ENCODE measurements at regions not wholly inside any gene's neighbourhood (a gene's known extent, or its start where the extent isn't known, plus 50 kb on each side); places are given as distances from the start of the nearest gene placed in this dataset.

- Histone ChIP-seq H3K27me3 (ENCODE audit: low read length) (no peaks in the 10 kb centered on the region), H2AFZ (ENCODE audit: low read depth, low read length, severe bottlenecking) (no peak overlapping the region), H3K4me2 (ENCODE audit: low read depth, low read length, poor library complexity, severe bottlenecking) (no peak overlapping the region), H3K36me3 (ENCODE audit: low read length) (no peaks in the 10 kb centered on the region), H3F3A (ENCODE audit: insufficient read depth) (no peaks in the 10 kb centered on the region; the same call in 1 of the 2 replicates), H3K9me3 (ENCODE audit: insufficient read depth, low read length) (no peaks in the 10 kb centered on the region), H3K9me2 (replicated peaks; ENCODE audit: insufficient read depth, low read length) (no peaks in the 10 kb centered on the region; the same call in 1 of the 2 replicates), H4K20me1 (ENCODE audit: low read depth, low read length) (no peaks in the 10 kb centered on the region), H3K4me3 (ENCODE audit: insufficient read depth, low read length, poor library complexity, severe bottlenecking) (no peak overlapping the region), H3K9ac (ENCODE audit: low read length) (no peak overlapping the region), H3K79me2 (ENCODE audit: insufficient read depth, low read length) (no peaks in the 10 kb centered on the region), H3K27ac (ENCODE audit: low read depth, low read length) (no peak overlapping the region)
- TF ChIP-seq EZH2phosphoT487 (conservative IDR thresholded peaks at IDR 0.05; ENCODE audit: low read length): no peak
- TF ChIP-seq, protein P1, sequence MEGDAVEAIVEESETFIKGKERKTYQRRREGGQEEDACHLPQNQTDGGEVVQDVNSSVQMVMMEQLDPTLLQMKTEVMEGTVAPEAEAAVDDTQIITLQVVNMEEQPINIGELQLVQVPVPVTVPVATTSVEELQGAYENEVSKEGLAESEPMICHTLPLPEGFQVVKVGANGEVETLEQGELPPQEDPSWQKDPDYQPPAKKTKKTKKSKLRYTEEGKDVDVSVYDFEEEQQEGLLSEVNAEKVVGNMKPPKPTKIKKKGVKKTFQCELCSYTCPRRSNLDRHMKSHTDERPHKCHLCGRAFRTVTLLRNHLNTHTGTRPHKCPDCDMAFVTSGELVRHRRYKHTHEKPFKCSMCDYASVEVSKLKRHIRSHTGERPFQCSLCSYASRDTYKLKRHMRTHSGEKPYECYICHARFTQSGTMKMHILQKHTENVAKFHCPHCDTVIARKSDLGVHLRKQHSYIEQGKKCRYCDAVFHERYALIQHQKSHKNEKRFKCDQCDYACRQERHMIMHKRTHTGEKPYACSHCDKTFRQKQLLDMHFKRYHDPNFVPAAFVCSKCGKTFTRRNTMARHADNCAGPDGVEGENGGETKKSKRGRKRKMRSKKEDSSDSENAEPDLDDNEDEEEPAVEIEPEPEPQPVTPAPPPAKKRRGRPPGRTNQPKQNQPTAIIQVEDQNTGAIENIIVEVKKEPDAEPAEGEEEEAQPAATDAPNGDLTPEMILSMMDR (IDR thresholded peaks at IDR 0.05; ENCODE audit: insufficient read depth, low read length, poor library complexity, severe bottlenecking): no peak
Measured at GRCh38 chr2:226001716-226002115, 602.2 kb downstream of the NYAP2 start.

DNA sequence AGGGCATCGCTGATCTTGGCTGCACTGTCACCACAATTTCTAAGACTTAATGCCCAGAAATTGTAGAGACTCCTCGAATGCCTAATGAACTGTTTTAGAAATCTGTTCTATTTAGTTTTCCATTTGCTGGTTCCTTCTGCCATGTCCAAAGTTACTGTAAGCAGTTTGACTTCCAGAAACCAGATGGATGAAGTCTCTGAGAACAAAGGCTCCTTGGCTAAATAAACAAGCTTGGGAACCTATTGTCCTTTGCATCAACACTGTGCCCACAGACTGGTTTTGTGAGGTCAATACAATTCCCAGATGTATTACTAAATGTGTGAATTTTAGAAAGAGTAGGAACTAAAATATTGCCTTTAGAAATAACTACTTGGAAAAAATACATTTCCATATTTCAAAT is 600.2 kb downstream of the NYAP2 start:
- no peak overlapping the region for H3K27ac ChIP-seq (ENCODE audit: low read depth, low read length)
- H3K9ac ChIP-seq (ENCODE audit: low read length): no peak overlapping the region
- H3K27me3 ChIP-seq (ENCODE audit: low read length): no peaks in the 10 kb centered on the region
- H4K20me1 ChIP-seq (ENCODE audit: low read depth, low read length): no peaks in the 10 kb centered on the region
- no peaks in the 10 kb centered on the region for H3K79me2 ChIP-seq (ENCODE audit: insufficient read depth, low read length)
- no peaks in the 10 kb centered on the region for H3K9me3 ChIP-seq (ENCODE audit: insufficient read depth, low read length)
- H3K9me2 ChIP-seq (replicated peaks; ENCODE audit: insufficient read depth, low read length): no peaks in the 10 kb centered on the region; the same call in 1 of the 2 replicates
- TF ChIP-seq, protein P1 (IDR thresholded peaks at IDR 0.05; ENCODE audit: insufficient read depth, low read length, poor library complexity, severe bottlenecking): no peak
- no peak for TF ChIP-seq EZH2phosphoT487 (conservative IDR thresholded peaks at IDR 0.05; ENCODE audit: low read length)
- no peak overlapping the region for H3K4me2 ChIP-seq (ENCODE audit: low read depth, low read length, poor library complexity, severe bottlenecking)
- H2AFZ ChIP-seq (ENCODE audit: low read depth, low read length, severe bottlenecking): no peak overlapping the region
- no peaks in the 10 kb centered on the region; the same call in 1 of the 2 replicates for H3F3A ChIP-seq (ENCODE audit: insufficient read depth)
- H3K36me3 ChIP-seq (ENCODE audit: low read length): no peaks in the 10 kb centered on the region
- no peak overlapping the region for H3K4me3 ChIP-seq (ENCODE audit: insufficient read depth, low read length, poor library complexity, severe bottlenecking)

- Histone ChIP-seq H3K4me3 (ENCODE audit: insufficient read depth, low read length, poor library complexity, severe bottlenecking) (no peak overlapping the region), H3K27me3 (ENCODE audit: low read length) (no peaks in the 10 kb centered on the region), H3F3A (ENCODE audit: insufficient read depth) (no peaks in the 10 kb centered on the region; the same call in 1 of the 2 replicates), H3K9ac (ENCODE audit: low read length) (no peak overlapping the region), H3K9me3 (ENCODE audit: insufficient read depth, low read length) (no peaks in the 10 kb centered on the region), H3K4me2 (ENCODE audit: low read depth, low read length, poor library complexity, severe bottlenecking) (no peak overlapping the region), H3K27ac (ENCODE audit: low read depth, low read length) (no peak overlapping the region), H3K9me2 (replicated peaks; ENCODE audit: insufficient read depth, low read length) (no peaks in the 10 kb centered on the region; the same call in 1 of the 2 replicates), H3K79me2 (ENCODE audit: insufficient read depth, low read length) (no peaks in the 10 kb centered on the region), H4K20me1 (ENCODE audit: low read depth, low read length) (no peaks in the 10 kb centered on the region), H3K36me3 (ENCODE audit: low read length) (no peaks in the 10 kb centered on the region), H2AFZ (ENCODE audit: low read depth, low read length, severe bottlenecking) (no peak overlapping the region)
- TF ChIP-seq, protein P1 (IDR thresholded peaks at IDR 0.05; ENCODE audit: insufficient read depth, low read length, poor library complexity, severe bottlenecking): no peak
- TF ChIP-seq EZH2phosphoT487 (conservative IDR thresholded peaks at IDR 0.05; ENCODE audit: low read length): no peak
Measured at GRCh38 chr2:225998653-225999052, 599.1 kb downstream of the NYAP2 start.
